Sigmoid colon (tissue), 6 donors: ENCODE measurements at regions not wholly inside any gene's neighbourhood (a gene's known extent, or its start where the extent isn't known, plus 50 kb on each side); places are given as distances from the start of the nearest gene placed in this dataset.
A peak's percentile ranks its signal among the peaks of the same experiment; 100 is the strongest.

Experiments used
- DNase-seq: peaks from one replicate; pipeline ENCODE4 v3.0.0-alpha.2; 2019
- H3K27ac ChIP-seq, 4 donors: fragments of 200-600 bp; sonication (generic); one replicate each; pipeline ENCODE4 v1.5.1; 2016 to 2019; ENCODE audit warnings: mild to moderate bottlenecking in 1 of 4
- H3K27me3 ChIP-seq, 3 donors: fragments of 200-600 bp; sonication (generic); one replicate each; pipeline ENCODE4 v1.5.1; 2019; ENCODE audit warnings: mild to moderate bottlenecking in 1 of 3
- H3K36me3 ChIP-seq, 4 donors: fragments of 200-600 bp; sonication (generic); one replicate each; pipeline ENCODE4 v1.5.1; 2016 to 2019
- H3K4me1 ChIP-seq, 4 donors: fragments of 200-600 bp; sonication (generic); one replicate each; pipeline ENCODE4 v1.5.1; 2017 to 2019
- H3K4me3 ChIP-seq, 4 donors: fragments of 200-600 bp; sonication (generic); one replicate each; pipeline ENCODE4 v1.5.1; 2017 to 2019; ENCODE audit warnings: mild to moderate bottlenecking in 2 of 4, moderate library complexity in 1 of 4
- H3K9me3 ChIP-seq, 4 donors: fragments of 200-600 bp in 3 of 4; sonication (generic) in 3 of 4; one replicate each; pipeline versions ENCODE4 v1.5.1 to v1.6.1; 2013 to 2019
- EP300 ChIP-seq, 4 donors: sonication (generic); formaldehyde crosslinking; IDR thresholded peaks; one replicate each; pipeline ENCODE4 v1.6.1; 2017; ENCODE audit warnings: antibody characterized with exemption in 4 of 4
- POLR2A ChIP-seq, 2 donors: fragments of 450-650 bp; IDR thresholded peaks; one replicate each; pipeline ENCODE4 v1.6.1; 2016; ENCODE audit warnings: antibody characterized with exemption in 2 of 2, mild to moderate bottlenecking in 2 of 2, moderate library complexity in 2 of 2
- POLR2AphosphoS5 ChIP-seq, 4 donors: sonication (generic); formaldehyde crosslinking; IDR thresholded peaks; one replicate each; pipeline ENCODE4 v1.6.1; 2017; ENCODE audit warnings: antibody characterized with exemption in 4 of 4
- WGBS, 2 donors: extraction: QIAGEN DNeasy Blood & Tissue Kit; methylation state at CpG; one replicate each; pipeline ENCODE4 v1.1.7; 2013; 5-methylcytosine and 5-hydroxymethylcytosine counted together
- intact Hi-C: fragments of 100-400 bp; cut with DNase I; formaldehyde crosslinking; loops from one replicate; pipeline ENCODE4 v1.15.1; 2023
- TF ChIP-seq, protein P1 (sequence below), 4 experiments: fragments of 450-650 bp in 3 of 4; fragments of 200-600 bp in 1 of 4; IDR thresholded peaks; one replicate each; pipeline ENCODE4 v1.5.1; 2016 to 2019; ENCODE audit warnings: antibody characterized with exemption in 4 of 4, mild to moderate bottlenecking in 3 of 4, moderate library complexity in 2 of 4
- donor health status: healthy with polysubstance abuse.
- donor health status: healthy.

DNA sequence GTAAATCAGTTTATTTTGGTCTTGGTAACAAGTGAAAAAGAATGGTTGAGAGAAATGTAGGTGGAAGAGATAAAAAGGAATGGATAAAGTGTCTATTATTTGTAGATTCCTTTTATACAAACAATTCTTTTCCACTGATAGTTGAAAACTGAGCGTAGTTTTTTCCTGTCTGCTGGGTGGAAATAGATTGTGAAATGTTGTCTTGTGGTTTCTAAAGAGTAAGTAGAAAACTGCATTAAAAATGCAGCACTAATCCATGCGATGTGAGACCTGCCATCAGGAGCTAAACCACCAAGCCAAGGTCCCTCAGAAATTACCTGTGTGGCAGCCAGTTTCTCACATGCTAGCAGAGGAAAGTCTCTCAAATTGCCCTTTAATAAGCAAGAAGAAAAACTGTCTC, 103.2 kb upstream of the SLC44A3 start:
- WGBS, 2 donors: 70 to 82% methylated on average over 2 of the region's 2 CpGs
- Histone ChIP-seq H3K4me3 (no peak overlapping the region), H3K27me3 (no peaks in the 10 kb centered on the region), H3K36me3 (no peaks in the 10 kb centered on the region), H3K27ac (no peak overlapping the region), H3K9me3 (no peaks in the 10 kb centered on the region), H3K4me1 (peaks cover 0 to 17% (median 14%) of the 10 kb centered on the region in 4 donors)
- DNase-seq: no peak
- intact Hi-C loops: no loop called here
- TF ChIP-seq, protein P1, sequence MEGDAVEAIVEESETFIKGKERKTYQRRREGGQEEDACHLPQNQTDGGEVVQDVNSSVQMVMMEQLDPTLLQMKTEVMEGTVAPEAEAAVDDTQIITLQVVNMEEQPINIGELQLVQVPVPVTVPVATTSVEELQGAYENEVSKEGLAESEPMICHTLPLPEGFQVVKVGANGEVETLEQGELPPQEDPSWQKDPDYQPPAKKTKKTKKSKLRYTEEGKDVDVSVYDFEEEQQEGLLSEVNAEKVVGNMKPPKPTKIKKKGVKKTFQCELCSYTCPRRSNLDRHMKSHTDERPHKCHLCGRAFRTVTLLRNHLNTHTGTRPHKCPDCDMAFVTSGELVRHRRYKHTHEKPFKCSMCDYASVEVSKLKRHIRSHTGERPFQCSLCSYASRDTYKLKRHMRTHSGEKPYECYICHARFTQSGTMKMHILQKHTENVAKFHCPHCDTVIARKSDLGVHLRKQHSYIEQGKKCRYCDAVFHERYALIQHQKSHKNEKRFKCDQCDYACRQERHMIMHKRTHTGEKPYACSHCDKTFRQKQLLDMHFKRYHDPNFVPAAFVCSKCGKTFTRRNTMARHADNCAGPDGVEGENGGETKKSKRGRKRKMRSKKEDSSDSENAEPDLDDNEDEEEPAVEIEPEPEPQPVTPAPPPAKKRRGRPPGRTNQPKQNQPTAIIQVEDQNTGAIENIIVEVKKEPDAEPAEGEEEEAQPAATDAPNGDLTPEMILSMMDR (IDR thresholded peaks at IDR 0.05): no peak

- Histone ChIP-seq H3K27me3 (no peaks in the 10 kb centered on the region), H3K4me1 (peaks cover 0 to 17% (median 14%) of the 10 kb centered on the region in 4 donors), H3K9me3 (no peaks in the 10 kb centered on the region), H3K4me3 (no peak overlapping the region), H3K36me3 (no peaks in the 10 kb centered on the region), H3K27ac (no peak overlapping the region)
- TF ChIP-seq EP300 (IDR thresholded peaks at IDR 0.05) (no peak), POLR2A (IDR thresholded peaks at IDR 0.05) (no peak), POLR2AphosphoS5 (IDR thresholded peaks at IDR 0.05) (no peak)
- TF ChIP-seq, protein P1 (IDR thresholded peaks at IDR 0.05): no peak
- DNase-seq: no peak
- 72 to 87% methylated on average over 5 of the region's 5 CpGs for WGBS, 2 donors
- intact Hi-C loops: no loop called here
Measured at GRCh38 chr1:94715321-94715720, 104.8 kb upstream of the SLC44A3 start.

- Histone ChIP-seq H3K4me3 (no peak overlapping the region), H3K27ac (peak overlapping the region in 3 of 4 donors; percentile 64 to 70 (median 69)), H3K27me3 (no peaks in the 10 kb centered on the region), H3K4me1 (peaks cover 0 to 17% (median 14%) of the 10 kb centered on the region in 4 donors), H3K36me3 (no peaks in the 10 kb centered on the region), H3K9me3 (no peaks in the 10 kb centered on the region)
- no peak for TF ChIP-seq POLR2AphosphoS5 (IDR thresholded peaks at IDR 0.05)
- no peak for TF ChIP-seq POLR2A (IDR thresholded peaks at IDR 0.05)
- no peak for TF ChIP-seq EP300 (IDR thresholded peaks at IDR 0.05)
- TF ChIP-seq, protein P1 (IDR thresholded peaks at IDR 0.05): no peak
- WGBS, 2 donors: 93 to 94% methylated on average over 4 of the region's 4 CpGs
- no peak for DNase-seq
- intact Hi-C loops: no loop called here
Measured at GRCh38 chr1:94714552-94714951, 105.6 kb upstream of the SLC44A3 start.

DNA sequence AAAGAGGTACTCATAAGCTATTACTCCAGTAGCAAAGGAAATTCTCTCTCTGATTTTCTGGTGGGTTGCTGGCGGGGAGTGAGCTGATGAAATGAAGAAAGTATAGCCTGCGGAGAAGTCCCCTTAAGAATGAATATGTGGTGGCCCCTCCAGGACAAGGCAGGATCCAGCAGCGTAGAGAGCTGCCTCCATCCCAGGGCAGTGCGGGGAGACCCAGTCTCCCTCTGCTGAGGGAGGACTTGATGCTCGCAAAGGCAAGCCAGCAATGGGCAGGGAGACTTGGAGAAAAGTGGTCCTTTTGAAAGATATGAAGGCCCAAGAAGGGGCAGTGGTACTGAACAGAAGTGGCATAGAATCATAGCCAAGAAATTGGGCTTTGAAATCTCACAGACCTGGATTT, 106.0 kb upstream of the SLC44A3 start:
- no peak overlapping the region for H3K4me3 ChIP-seq
- H3K36me3 ChIP-seq: no peaks in the 10 kb centered on the region
- TF ChIP-seq EP300 (IDR thresholded peaks at IDR 0.05) (no peak), POLR2A (IDR thresholded peaks at IDR 0.05) (no peak), POLR2AphosphoS5 (IDR thresholded peaks at IDR 0.05) (no peak)
- TF ChIP-seq, protein P1 (IDR thresholded peaks at IDR 0.05): no peak
- no peaks in the 10 kb centered on the region for H3K27me3 ChIP-seq
- no peak for DNase-seq
- H3K27ac ChIP-seq: peak overlapping the region; percentile 35 to 70 (median 66)
- peaks cover 0 to 17% (median 14%) of the 10 kb centered on the region in 4 donors for H3K4me1 ChIP-seq
- intact Hi-C loops: no loop called here
- 97% methylated on average over 5 of the region's 5 CpGs for WGBS, 2 donors
- no peaks in the 10 kb centered on the region for H3K9me3 ChIP-seq

DNA sequence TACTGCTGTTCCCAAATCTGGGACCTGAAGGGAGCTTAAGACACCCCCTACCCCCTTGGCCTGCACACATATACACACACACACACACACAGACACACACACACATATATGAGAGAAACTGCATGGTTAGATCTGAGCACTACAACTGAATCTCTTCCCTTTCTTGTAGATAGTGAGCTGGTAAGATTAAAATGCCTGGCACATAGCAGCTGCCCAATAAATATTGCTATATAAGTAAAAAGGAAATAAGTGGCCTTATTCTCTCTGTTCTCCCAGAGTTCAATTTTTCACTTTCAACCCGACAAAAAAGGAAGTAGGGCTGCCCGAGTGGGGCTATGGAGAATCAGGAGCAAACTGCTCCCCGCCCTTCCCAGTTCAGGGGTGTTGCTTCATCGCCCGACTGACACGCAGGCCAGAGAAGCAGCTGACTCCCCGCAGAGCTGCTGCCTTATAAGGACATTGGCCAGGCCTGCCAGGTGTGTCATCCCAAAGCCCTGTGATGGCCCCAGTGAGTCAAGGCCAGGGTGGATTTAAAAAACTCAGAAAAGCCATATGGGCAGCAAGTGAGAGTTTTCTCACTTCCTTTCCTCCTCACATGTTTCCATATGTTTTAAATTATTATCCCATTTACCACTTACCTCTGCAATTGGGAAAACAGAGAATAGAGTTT, 106.5 kb upstream of the SLC44A3 start:
- H3K36me3 ChIP-seq: no peaks in the 10 kb centered on the region
- H3K4me3 ChIP-seq: no peak overlapping the region
- peak in 1 of 4 donors; percentile 75 for TF ChIP-seq EP300 (IDR thresholded peaks at IDR 0.05)
- no peak for TF ChIP-seq POLR2A (IDR thresholded peaks at IDR 0.05)
- TF ChIP-seq POLR2AphosphoS5 (IDR thresholded peaks at IDR 0.05): peak; percentile 58 to 78 (median 65)
- no peaks in the 10 kb centered on the region for H3K9me3 ChIP-seq
- WGBS, 2 donors: 24 to 35% methylated on average over 7 of the region's 7 CpGs
- peak; percentile 98 for DNase-seq
- H3K27ac ChIP-seq: peak overlapping the region; percentile 49 to 70 (median 66)
- peaks cover 0 to 17% (median 14%) of the 10 kb centered on the region in 4 donors for H3K4me1 ChIP-seq
- intact Hi-C loops: no loop called here
- no peaks in the 10 kb centered on the region for H3K27me3 ChIP-seq
